Cardiac fibroblast (primary cell): ENCODE measurements at regions not wholly inside any gene's neighbourhood (a gene's known extent, or its start where the extent isn't known, plus 50 kb on each side); places are given as distances from the start of the nearest gene placed in this dataset.

Source experiments
- DNase-seq, 2 donors: peaks; one replicate each; pipeline versions ENCODE4 v3.0.0 to v3.0.0-alpha.2; 2010; ENCODE audit warnings: low read depth in 2 of 2
- H3K4me3 ChIP-seq, 2 donors: replicated peaks in 1 of 2; 1 replicate in 1 of 2; 2 replicates in 1 of 2; pipeline ENCODE4 v1.5.1; 2011; ENCODE audit warnings: low read depth in 2 of 2, low read length in 2 of 2, mild to moderate bottlenecking in 2 of 2, moderate library complexity in 1 of 2
- TF ChIP-seq, protein P1 (sequence below): IDR thresholded peaks from one replicate; pipeline ENCODE4 v1.5.1; 2011; ENCODE audit warnings: low read depth, mild to moderate bottlenecking, low read length, inconsistent platforms

DNA sequence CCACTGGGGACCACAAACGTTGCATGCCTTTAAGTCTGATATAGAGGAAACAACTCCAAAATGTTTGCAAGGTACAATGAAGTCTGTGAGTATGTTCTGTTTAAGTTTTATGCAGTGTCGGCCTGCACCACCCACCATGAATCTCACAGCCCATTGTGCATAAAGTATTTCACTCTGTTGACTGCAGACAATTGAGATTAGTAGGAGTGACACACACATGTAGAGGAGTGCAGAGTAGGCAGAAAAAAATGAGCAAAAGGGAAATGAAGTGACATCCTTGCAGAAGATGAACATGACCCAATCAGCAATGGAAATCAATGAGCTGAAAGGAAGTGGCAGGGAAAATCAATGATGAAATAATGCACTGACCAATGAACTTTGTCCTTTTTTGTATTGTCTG, 315.6 kb upstream of the PTPRD start:
- TF ChIP-seq, protein P1, sequence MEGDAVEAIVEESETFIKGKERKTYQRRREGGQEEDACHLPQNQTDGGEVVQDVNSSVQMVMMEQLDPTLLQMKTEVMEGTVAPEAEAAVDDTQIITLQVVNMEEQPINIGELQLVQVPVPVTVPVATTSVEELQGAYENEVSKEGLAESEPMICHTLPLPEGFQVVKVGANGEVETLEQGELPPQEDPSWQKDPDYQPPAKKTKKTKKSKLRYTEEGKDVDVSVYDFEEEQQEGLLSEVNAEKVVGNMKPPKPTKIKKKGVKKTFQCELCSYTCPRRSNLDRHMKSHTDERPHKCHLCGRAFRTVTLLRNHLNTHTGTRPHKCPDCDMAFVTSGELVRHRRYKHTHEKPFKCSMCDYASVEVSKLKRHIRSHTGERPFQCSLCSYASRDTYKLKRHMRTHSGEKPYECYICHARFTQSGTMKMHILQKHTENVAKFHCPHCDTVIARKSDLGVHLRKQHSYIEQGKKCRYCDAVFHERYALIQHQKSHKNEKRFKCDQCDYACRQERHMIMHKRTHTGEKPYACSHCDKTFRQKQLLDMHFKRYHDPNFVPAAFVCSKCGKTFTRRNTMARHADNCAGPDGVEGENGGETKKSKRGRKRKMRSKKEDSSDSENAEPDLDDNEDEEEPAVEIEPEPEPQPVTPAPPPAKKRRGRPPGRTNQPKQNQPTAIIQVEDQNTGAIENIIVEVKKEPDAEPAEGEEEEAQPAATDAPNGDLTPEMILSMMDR, result no peak

DNA sequence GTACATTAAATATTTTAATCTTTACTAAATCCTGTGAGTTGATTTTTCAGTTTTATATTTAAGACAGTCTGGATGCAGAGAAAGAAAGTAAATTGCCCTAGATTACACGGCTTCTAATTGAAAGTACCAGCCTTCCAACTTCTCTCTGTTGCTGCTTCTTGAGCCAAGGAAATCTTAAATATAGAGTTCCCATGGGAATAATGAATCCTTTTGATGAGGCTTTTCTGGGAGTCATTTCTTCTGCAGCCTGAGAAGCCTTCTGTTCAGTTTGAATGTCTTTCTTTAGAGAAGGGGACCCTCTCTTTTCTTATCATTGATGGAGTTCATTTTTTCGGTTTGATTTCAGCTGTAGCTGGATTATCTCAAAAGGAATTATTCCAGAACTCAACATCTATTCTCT, 317.3 kb upstream of the PTPRD start:
- TF ChIP-seq, protein P1, result no peak
- H3K4me3 ChIP-seq, result no peak overlapping the region
- no peak for DNase-seq

More for the DNA sequence above, 315.6 kb upstream of the PTPRD start:
- no peak for DNase-seq
- no peak overlapping the region for H3K4me3 ChIP-seq

DNA sequence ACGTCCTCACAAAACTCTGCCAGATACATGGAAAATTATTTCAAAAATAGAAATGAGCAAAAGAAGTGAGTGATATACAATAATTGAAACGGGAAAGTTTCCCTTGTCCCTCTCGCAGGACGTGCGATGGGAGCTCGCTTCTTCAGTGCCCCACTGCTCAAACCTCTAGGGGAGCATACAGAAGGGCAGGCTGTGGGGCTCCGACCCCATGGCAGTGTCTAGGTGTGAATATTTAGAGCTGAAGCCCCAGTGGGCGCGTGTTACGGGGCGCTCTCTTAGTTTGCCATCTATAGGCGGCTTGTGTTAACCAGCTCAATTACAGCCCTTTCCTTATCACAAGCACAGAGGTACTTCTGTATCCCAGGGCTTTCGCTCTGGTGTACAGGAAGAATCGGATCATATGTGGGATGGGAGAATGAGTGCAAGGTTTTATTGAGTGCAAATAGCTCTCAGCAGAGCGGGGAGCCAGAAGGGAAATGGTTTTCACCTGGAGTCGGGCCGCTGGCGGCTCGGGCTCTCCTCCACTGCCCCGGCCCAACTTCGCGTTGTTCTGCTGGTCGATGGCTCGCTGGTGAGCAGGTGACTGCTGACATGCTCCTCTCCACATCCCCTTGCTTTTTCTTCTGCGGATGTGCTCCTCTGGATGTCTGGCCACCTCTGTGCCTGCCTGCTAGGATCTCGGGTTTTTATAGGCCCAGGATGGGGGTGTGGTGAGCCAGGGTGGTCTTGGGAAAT, 334.0 kb upstream of the PTPRD start:
- DNase-seq, result no peak
- TF ChIP-seq, protein P1, result no peak
- no peak overlapping the region for H3K4me3 ChIP-seq

DNA sequence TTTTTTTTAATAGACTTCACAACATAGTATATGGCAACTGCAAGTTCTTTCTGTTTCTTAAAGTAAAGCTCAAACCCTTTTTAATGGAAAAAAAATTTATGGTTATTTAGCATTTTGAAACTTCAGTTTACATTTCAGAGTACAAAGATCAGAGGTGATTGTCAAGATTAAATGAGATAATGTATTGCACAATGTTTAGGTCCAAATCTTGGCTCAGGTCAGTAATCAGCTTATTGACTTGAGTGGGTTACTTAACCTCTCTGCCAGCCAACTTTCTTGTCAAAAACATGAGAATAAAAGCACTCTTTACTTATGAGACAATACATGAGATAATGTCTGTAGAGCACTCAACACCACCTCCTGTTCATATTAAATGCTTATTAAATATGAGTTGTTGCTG, 345.1 kb upstream of the PTPRD start:
- DNase-seq, result no peak
- TF ChIP-seq, protein P1, result no peak
- H3K4me3 ChIP-seq, result no peak overlapping the region

DNA sequence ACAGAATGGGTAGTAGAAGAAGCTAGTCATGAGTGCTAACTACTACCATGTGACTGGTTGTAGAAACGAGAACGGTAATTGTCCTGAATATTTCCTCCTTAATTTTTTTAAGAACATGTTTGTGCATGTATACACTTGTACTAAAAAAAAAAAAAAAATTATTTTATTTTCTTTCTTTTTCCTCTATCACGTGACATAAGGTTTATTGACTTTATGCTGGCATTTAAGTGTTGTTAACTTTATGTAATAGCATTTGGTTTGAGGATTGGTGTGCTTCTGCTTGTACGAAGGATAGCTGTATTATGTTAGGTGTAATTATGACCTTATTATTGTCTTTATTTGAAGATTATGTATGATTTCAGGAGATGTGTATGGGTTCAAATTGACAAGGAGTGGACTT, 349.1 kb upstream of the PTPRD start:
- TF ChIP-seq, protein P1, result no peak
- no peak for DNase-seq
- H3K4me3 ChIP-seq, result no peak overlapping the region

DNA sequence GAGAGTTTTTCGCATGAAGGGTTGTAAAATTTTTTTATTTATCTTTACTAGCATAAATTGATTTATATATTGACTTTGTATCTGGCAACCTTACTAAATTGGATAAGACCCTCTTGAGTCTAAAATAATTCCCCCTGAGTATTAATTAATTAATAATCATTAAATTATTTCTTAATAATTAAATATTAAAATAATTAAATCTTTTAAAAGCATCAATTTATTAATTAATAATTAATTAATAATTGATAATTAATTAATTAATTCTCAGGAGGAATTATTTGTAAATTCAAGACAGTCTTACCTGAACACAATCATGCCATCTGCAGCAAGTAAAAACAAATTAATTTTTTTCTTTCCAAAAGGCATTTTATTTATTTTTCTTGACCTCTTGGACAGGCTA, 370.4 kb upstream of the PTPRD start:
- no peak overlapping the region for H3K4me3 ChIP-seq
- DNase-seq, result no peak
- TF ChIP-seq, protein P1, result no peak

DNA sequence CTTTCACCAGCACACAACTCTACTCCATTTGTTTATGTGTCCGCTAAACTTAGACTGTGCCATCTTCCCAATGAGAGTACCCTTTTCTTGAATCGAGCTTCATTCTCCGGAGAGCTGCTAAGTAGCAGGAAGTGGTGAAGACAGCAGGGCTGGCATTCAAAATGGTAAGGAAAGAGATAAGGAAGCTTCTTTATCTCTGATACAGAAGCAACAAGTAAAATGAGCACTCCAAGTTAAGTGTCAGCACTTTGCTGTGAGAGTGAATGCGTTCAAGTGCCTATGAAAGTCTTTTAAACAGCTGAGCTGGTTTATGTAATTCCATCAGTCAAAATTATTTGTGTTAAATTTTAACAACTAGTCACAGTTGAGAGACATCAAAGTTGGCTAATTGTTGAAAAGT, 386.8 kb upstream of the PTPRD start:
- TF ChIP-seq, protein P1, result no peak
- no peak for DNase-seq
- no peak overlapping the region for H3K4me3 ChIP-seq
